ENCODE measurements at regions not wholly inside any gene's neighbourhood (a gene's known extent, or its start where the extent isn't known, plus 50 kb on each side); places are given as distances from the start of the nearest gene placed in this dataset.

GRCh38 chr5:104626122-104626521 is 1063.5 kb upstream of the NUDT12 start:
- DNase-seq, result no peak
- intact Hi-C loops (cut with micrococcal nuclease), result no loop called here

GRCh38 chr5:104612005-104612404 is 1049.4 kb upstream of the NUDT12 start:
- Histone ChIP-seq H3K4me1 (no peaks in the 10 kb centered on the region), H3K9me3 (replicated peaks) (no peaks in the 10 kb centered on the region), H3K4me3 (no peak overlapping the region), H3K27me3 (ENCODE audit: low read depth) (no peaks in the 10 kb centered on the region), H3K36me3 (no peaks in the 10 kb centered on the region), H3K27ac (replicated peaks) (no peak overlapping the region)
- DNase-seq, result no peak
- intact Hi-C loops (cut with micrococcal nuclease), result no loop called here
- no peak for TF ChIP-seq CTCF (IDR thresholded peaks at IDR 0.05; ENCODE audit: borderline replicate concordance)

More at GRCh38 chr5:104626122-104626521, 1063.5 kb upstream of the NUDT12 start:
- no peak for TF ChIP-seq CTCF (IDR thresholded peaks at IDR 0.05; ENCODE audit: borderline replicate concordance)
- Histone ChIP-seq H3K9me3 (replicated peaks) (peaks cover 26% of the 10 kb centered on the region), H3K36me3 (no peaks in the 10 kb centered on the region), H3K27ac (replicated peaks) (no peak overlapping the region), H3K4me1 (no peaks in the 10 kb centered on the region), H3K27me3 (ENCODE audit: low read depth) (no peaks in the 10 kb centered on the region), H3K4me3 (no peak overlapping the region)

GRCh38 chr5:104611135-104611767 is 1048.7 kb upstream of the NUDT12 start:
- H3K4me3 ChIP-seq, result no peak overlapping the region
- H3K4me1 ChIP-seq, result no peaks in the 10 kb centered on the region
- no peak for TF ChIP-seq CTCF (IDR thresholded peaks at IDR 0.05; ENCODE audit: borderline replicate concordance)
- no peak for DNase-seq
- no peaks in the 10 kb centered on the region for H3K9me3 ChIP-seq (replicated peaks)
- H3K36me3 ChIP-seq, result no peaks in the 10 kb centered on the region
- no peak overlapping the region for H3K27ac ChIP-seq (replicated peaks)
- intact Hi-C loops (cut with micrococcal nuclease), result no loop called here
- H3K27me3 ChIP-seq (ENCODE audit: low read depth), result no peaks in the 10 kb centered on the region

GRCh38 chr5:104606258-104606829 is 1043.8 kb upstream of the NUDT12 start:
- Histone ChIP-seq H3K4me1 (no peaks in the 10 kb centered on the region), H3K4me3 (no peak overlapping the region), H3K36me3 (no peaks in the 10 kb centered on the region), H3K9me3 (replicated peaks) (peaks cover 31% of the 10 kb centered on the region), H3K27me3 (ENCODE audit: low read depth) (no peaks in the 10 kb centered on the region), H3K27ac (replicated peaks) (no peak overlapping the region)
- intact Hi-C loops (cut with micrococcal nuclease), result no loop called here
- TF ChIP-seq CTCF (IDR thresholded peaks at IDR 0.05; ENCODE audit: borderline replicate concordance), result no peak
- DNase-seq, result no peak

- no peak overlapping the region for H3K27ac ChIP-seq (replicated peaks)
- H3K4me1 ChIP-seq, result no peaks in the 10 kb centered on the region
- DNase-seq, result no peak
- TF ChIP-seq CTCF (IDR thresholded peaks at IDR 0.05; ENCODE audit: borderline replicate concordance), result no peak
- no peak overlapping the region for H3K4me3 ChIP-seq
- H3K9me3 ChIP-seq (replicated peaks), result peaks cover 51% of the 10 kb centered on the region
- no peaks in the 10 kb centered on the region for H3K36me3 ChIP-seq
- no peaks in the 10 kb centered on the region for H3K27me3 ChIP-seq (ENCODE audit: low read depth)
- intact Hi-C loops (cut with micrococcal nuclease), result no loop called here
Observed at GRCh38 chr5:104599726-104600125, 1037.1 kb upstream of the NUDT12 start.

Measured in left ventricle myocardium inferior (tissue), 1 donor.